GM12878 (cell line): ENCODE measurements at regions not wholly inside any gene's neighbourhood (a gene's known extent, or its start where the extent isn't known, plus 50 kb on each side); places are given as distances from the start of the nearest gene placed in this dataset.

Experiments used
- ATAC-seq: fragments of 200-7000 bp; cut with Tn5 transposase; 3 replicates; pipeline ENCODE4 v1.9.1; 2020; ENCODE audit warnings: mild to moderate bottlenecking, moderate library complexity
- BruUV-seq: library from RNA; stranded (reverse); fragments of 400-500 nt; replicated peaks from 2 replicates; lab custom pipeline; 2021; lab: Mats Ljungman, UMichigan
- CTCF ChIA-PET: fragments of 300-600 bp; sonication (Branson Sonifier 250); formaldehyde crosslinking; extraction: SDS; loops from one replicate; lab custom pipeline; 2021; ENCODE audit warnings: inconsistent platforms; lab: Yijun Ruan, JAX
- POLR2A ChIA-PET: fragments of 350-600 bp; formaldehyde crosslinking; extraction: SDS; loops from one replicate; lab custom pipeline; 2021; ENCODE audit warnings: inconsistent platforms; lab: Charles Lee
- RAD21 ChIA-PET: fragments of 300-600 bp; sonication (Branson Sonifier 250); formaldehyde crosslinking; loops from one replicate; lab custom pipeline; 2023; ENCODE audit warnings: antibody characterized with exemption; ENCODE audit not compliant: unreplicated experiment; lab: Charles Lee
- SMC1A ChIA-PET: fragments of 300-600 bp; sonication (Branson Sonifier 250); formaldehyde crosslinking; loops from one replicate; lab custom pipeline; 2023; ENCODE audit not compliant: unreplicated experiment, uncharacterized antibody; lab: Charles Lee
- DNase-seq: peaks from one replicate; pipeline ENCODE4 v3.0.0-alpha.2; 2011; ENCODE audit warnings: low read depth, low spot score
- FAIRE-seq: peaks from 3 replicates; lab custom pipeline; 2011; peaks lifted over from hg19 to GRCh38; lab: Jason Lieb, UNC
- H2AFZ ChIP-seq: 2 replicates; pipeline ENCODE4 v1.6.0; 2011; ENCODE audit warnings: low read depth, low read length, control low read depth; ENCODE audit not compliant: control insufficient read depth
- H3K27ac ChIP-seq: 2 replicates; pipeline ENCODE4 v1.5.1; 2011; ENCODE audit warnings: control low read depth; ENCODE audit not compliant: control insufficient read depth, insufficient read depth
- H3K27me3 ChIP-seq, 2 experiments: replicated peaks in 1 of 2; 2 replicates each; pipeline versions ENCODE4 v1.6.0 to v1.6.1; 2011; ENCODE audit warnings: low read length in 1 of 2; ENCODE audit not compliant: control insufficient read depth in 2 of 2, insufficient read depth in 2 of 2
- H3K36me3 ChIP-seq, 2 experiments: 2 replicates each; pipeline ENCODE4 v1.5.1; 2011; ENCODE audit warnings: low read length in 1 of 2; ENCODE audit not compliant: control insufficient read depth in 2 of 2, insufficient read depth in 2 of 2
- H3K4me1 ChIP-seq: 2 replicates; pipeline ENCODE4 v1.6.1; 2011; ENCODE audit warnings: mild to moderate bottlenecking, low read length, moderate library complexity, mixed read lengths; ENCODE audit not compliant: control insufficient read depth, insufficient read depth
- H3K4me2 ChIP-seq: 2 replicates; pipeline ENCODE4 v1.6.0; 2011; ENCODE audit warnings: control low read depth; ENCODE audit not compliant: control insufficient read depth, insufficient read depth
- H3K4me3 ChIP-seq: fragments of 200-600 bp; sonication (generic); 2 replicates; pipeline ENCODE4 v1.5.1; 2016
- H3K79me2 ChIP-seq: 2 replicates; pipeline ENCODE4 v1.6.0; 2011; ENCODE audit warnings: low read length; ENCODE audit not compliant: control insufficient read depth, insufficient read depth
- H3K9ac ChIP-seq: 2 replicates; pipeline ENCODE4 v1.8.0; 2011; ENCODE audit warnings: low read length, control low read depth, mixed read lengths; ENCODE audit not compliant: control insufficient read depth, insufficient read depth
- H3K9me3 ChIP-seq: replicated peaks from 3 replicates; pipeline ENCODE4 v1.5.1; 2011; ENCODE audit warnings: mild to moderate bottlenecking, low read length; ENCODE audit not compliant: control insufficient read depth, insufficient read depth
- H4K20me1 ChIP-seq: 2 replicates; pipeline ENCODE4 v1.6.0; 2011; ENCODE audit not compliant: control insufficient read depth, insufficient read depth
- ATF7 ChIP-seq: fragments of 450-650 bp; IDR thresholded peaks from 2 replicates; pipeline ENCODE4 v1.6.1; 2016; ENCODE audit warnings: low read depth, mild to moderate bottlenecking
- BCLAF1 ChIP-seq: fragments of 450-650 bp; IDR thresholded peaks from 2 replicates; pipeline ENCODE4 v1.6.1; 2017; ENCODE audit warnings: antibody characterized with exemption, mild to moderate bottlenecking, moderate library complexity
- CBX3 ChIP-seq: fragments of 200-600 bp; sonication (generic); IDR thresholded peaks from 2 replicates; pipeline ENCODE4 v1.6.1; 2016; ENCODE audit warnings: low read depth, borderline replicate concordance
- CBX5 ChIP-seq: sonication (generic); IDR thresholded peaks from 2 replicates; pipeline ENCODE4 v1.6.1; 2016; ENCODE audit warnings: low read depth, moderate library complexity, mild to moderate bottlenecking, inconsistent platforms
- IKZF1 ChIP-seq: fragments of 450-650 bp; conservative IDR thresholded peaks from 2 replicates; pipeline ENCODE4 v1.6.1; 2017; ENCODE audit warnings: antibody characterized with exemption, mild to moderate bottlenecking
- IKZF2 ChIP-seq, 2 experiments: fragments of 450-650 bp; IDR thresholded peaks; 2 replicates each; pipeline ENCODE4 v1.6.1; 2017; ENCODE audit warnings: mild to moderate bottlenecking in 2 of 2, moderate library complexity in 2 of 2
- NBN ChIP-seq: fragments of 450-650 bp; IDR thresholded peaks from 2 replicates; pipeline ENCODE4 v1.6.1; 2016
- SUPT20H ChIP-seq: IDR thresholded peaks from 2 replicates; pipeline ENCODE4 v1.6.1; 2011; ENCODE audit warnings: low read depth, mild to moderate bottlenecking, low read length, moderate library complexity, borderline replicate concordance; ENCODE audit not compliant: control insufficient read depth
- TCF3 ChIP-seq: IDR thresholded peaks from 2 replicates; pipeline ENCODE4 v1.6.1; 2012; ENCODE audit warnings: low read depth, mild to moderate bottlenecking, low read length, borderline replicate concordance; ENCODE audit not compliant: insufficient read depth
- WGBS: methylation state at CpG from one replicate; pipeline ENCODE4 v1.1.6; 2016; ENCODE audit warnings: low lambda C conversion rate; ENCODE audit not compliant: insufficient replicate concordance, insufficient coverage; ENCODE audit errors: missing lambda C conversion rate; 5-methylcytosine and 5-hydroxymethylcytosine counted together
- in situ Hi-C: fragments of 300-500 bp; cut with MboI; formaldehyde crosslinking; loops from 9 replicates; pipeline ENCODE4 v1.14.3; 2018; ENCODE audit warnings: mixed read lengths
- intact Hi-C: fragments of 100-400 bp; cut with micrococcal nuclease; formaldehyde crosslinking; loops from one replicate; pipeline ENCODE4 v1.14.2; 2022; ENCODE audit not compliant: unreplicated experiment

GRCh38 chr9:78510035-78510434 lies 213.1 kb downstream of the PSAT1 start (continued):
- TF ChIP-seq IKZF1, result no peak
- no peak for TF ChIP-seq BCLAF1
- no peak for TF ChIP-seq CBX3
- TF ChIP-seq IKZF2 (IDR thresholded peaks at IDR 0.05), result no peak

- ChIA-PET POLR2A (no interaction called here), RAD21 (no interaction called here), CTCF (no interaction called here), SMC1A (no interaction called here)
- no TSS peak for BruUV-seq
- no peak overlapping the region for H3K9ac ChIP-seq
- in situ Hi-C loops (no loop called here), intact Hi-C loops (no loop called here)
- no peak overlapping the region for H3K4me3 ChIP-seq
- H3K27me3 ChIP-seq, result no peaks in the 10 kb centered on the region
- WGBS, result 0% methylated on average over 1 of the region's 1 CpG
- H2AFZ ChIP-seq, result no peak overlapping the region
- FAIRE-seq (no peak), DNase-seq (no peak), ATAC-seq (no peak)
- no peaks in the 10 kb centered on the region for H3K79me2 ChIP-seq
- H4K20me1 ChIP-seq, result no peaks in the 10 kb centered on the region
- no peak overlapping the region for H3K4me2 ChIP-seq
- no peaks in the 10 kb centered on the region for H3K4me1 ChIP-seq
- no peak overlapping the region for H3K27ac ChIP-seq
- TF ChIP-seq CBX5 (no peak), TCF3 (no peak), ATF7 (no peak), SUPT20H (no peak), NBN (no peak)
- H3K36me3 ChIP-seq, result no peaks in the 10 kb centered on the region
- H3K9me3 ChIP-seq, result no peaks in the 10 kb centered on the region; the same call in 2 of the 3 replicates
Observed at GRCh38 chr9:78515108-78515507, 218.2 kb downstream of the PSAT1 start.
